Motor neuron (in vitro differentiated cells): ENCODE measurements at regions not wholly inside any gene's neighbourhood (a gene's known extent, or its start where the extent isn't known, plus 50 kb on each side); places are given as distances from the start of the nearest gene placed in this dataset.
A peak's percentile ranks its signal among the peaks of the same experiment; 100 is the strongest.
"Not testable (repeated sequence)": the region's sequence is repeated elsewhere in the genome, so short reads cannot be mapped to it uniquely, and the experiment has no call there.

Source experiments
- ATAC-seq, 8 experiments: fragments of 200-7000 bp; cut with Tn5 transposase; replicated peaks in 6 of 8; 2 replicates each; pipeline ENCODE4 v1.8.0; 2021; ENCODE audit warnings: mild to moderate bottlenecking in 8 of 8, moderate library complexity in 8 of 8
- H3K27ac ChIP-seq, 2 donors: fragments of 250-450 bp; sonication (Bioruptor Pico); 2 replicates each; pipeline ENCODE4 v1.9.0; 2021; ENCODE audit warnings: antibody characterized with exemption in 2 of 2, mild to moderate bottlenecking in 2 of 2, moderate library complexity in 1 of 2
- H3K4me1 ChIP-seq, 2 donors: fragments of 250-450 bp; sonication (Bioruptor Pico); replicated peaks in 1 of 2; 2 replicates each; pipeline ENCODE4 v1.6.1; 2021; ENCODE audit warnings: antibody characterized with exemption in 2 of 2, mild to moderate bottlenecking in 2 of 2, moderate library complexity in 1 of 2
- H3K4me3 ChIP-seq, 5 donors: fragments of 250-450 bp; sonication (Bioruptor Pico); 2 replicates each; pipeline ENCODE4 v1.9.0; 2021; ENCODE audit warnings: antibody characterized with exemption in 5 of 5, mild to moderate bottlenecking in 5 of 5, moderate library complexity in 4 of 5
- WGBS, 10 experiments: fragments of 450-650 bp; shearing (Covaris generic); methylation state at CpG; one replicate each; pipeline ENCODE4 v1.0.0; 2022; 5-methylcytosine and 5-hydroxymethylcytosine counted together
- in situ Hi-C, 9 experiments: fragments of 400-800 bp; cut with MboI; loops; one replicate each; pipeline ENCODE4 v1.15.0; 2021; ENCODE audit warnings: low sequenced_read_pairs in 9 of 9, low pct_unique_long_range_greater_than_20kb in 2 of 9; ENCODE audit not compliant: unreplicated experiment in 9 of 9

GRCh38 chr9:61953108-61953507, 763.3 kb downstream of the SPATA31A7 start:
- in situ Hi-C loops, H3K27ac ChIP-seq, H3K4me1 ChIP-seq, H3K4me3 ChIP-seq, ATAC-seq: not testable (repeated sequence)
- no CpG with 5 or more reads among the region's 6 CpGs for WGBS, 10 experiments

GRCh38 chr9:61971635-61972034, 781.8 kb downstream of the SPATA31A7 start:
- in situ Hi-C loops, H3K4me1 ChIP-seq, H3K27ac ChIP-seq, ATAC-seq, H3K4me3 ChIP-seq: not testable (repeated sequence)
- no CpG with 5 or more reads among the region's 9 CpGs for WGBS, 10 experiments

GRCh38 chr9:61974501-61974900, 784.7 kb downstream of the SPATA31A7 start:
- ATAC-seq, H3K4me3 ChIP-seq, in situ Hi-C loops, H3K27ac ChIP-seq, H3K4me1 ChIP-seq: not testable (repeated sequence)
- WGBS, 10 experiments, result no CpG with 5 or more reads among the region's 9 CpGs

- H3K4me1 ChIP-seq, H3K4me3 ChIP-seq, in situ Hi-C loops, H3K27ac ChIP-seq: not testable (repeated sequence)
- no CpG with 5 or more reads among the region's 15 CpGs for WGBS, 10 experiments
- ATAC-seq, result peak in 1 of 8 experiments; percentile 25
Measured at GRCh38 chr9:61976318-61976717, 786.5 kb downstream of the SPATA31A7 start.

- ATAC-seq, H3K4me3 ChIP-seq, H3K27ac ChIP-seq, H3K4me1 ChIP-seq, in situ Hi-C loops: not testable (repeated sequence)
- WGBS, 10 experiments, result no CpG with 5 or more reads among the region's 16 CpGs
Measured at GRCh38 chr9:61982727-61983126, 792.9 kb downstream of the SPATA31A7 start.

GRCh38 chr9:61983441-61983840, 793.6 kb downstream of the SPATA31A7 start:
- H3K4me1 ChIP-seq, ATAC-seq, H3K4me3 ChIP-seq, in situ Hi-C loops, H3K27ac ChIP-seq: not testable (repeated sequence)
- no CpG with 5 or more reads among the region's 8 CpGs for WGBS, 10 experiments

GRCh38 chr9:61983954-61984353, 794.1 kb downstream of the SPATA31A7 start:
- ATAC-seq, H3K27ac ChIP-seq, H3K4me3 ChIP-seq, H3K4me1 ChIP-seq, in situ Hi-C loops: not testable (repeated sequence)
- 73% methylated on average over 3 of the region's 9 CpGs; no CpG with 5 or more reads in 9 of the 10 experiments for WGBS, 10 experiments

GRCh38 chr9:61984513-61984912, 794.7 kb downstream of the SPATA31A7 start:
- H3K27ac ChIP-seq, H3K4me1 ChIP-seq, in situ Hi-C loops, ATAC-seq, H3K4me3 ChIP-seq: not testable (repeated sequence)
- WGBS, 10 experiments, result no CpG with 5 or more reads among the region's 5 CpGs

GRCh38 chr9:61992110-61992509, 802.3 kb downstream of the SPATA31A7 start:
- H3K27ac ChIP-seq, H3K4me1 ChIP-seq, ATAC-seq, H3K4me3 ChIP-seq, in situ Hi-C loops: not testable (repeated sequence)
- 93% methylated on average over 2 of the region's 6 CpGs; no CpG with 5 or more reads in 9 of the 10 experiments for WGBS, 10 experiments

GRCh38 chr9:62032441-62032840, 842.6 kb downstream of the SPATA31A7 start:
- in situ Hi-C loops, ATAC-seq: not testable (repeated sequence)

GRCh38 chr9:62038260-62038659, 848.4 kb downstream of the SPATA31A7 start:
- H3K4me1 ChIP-seq, H3K27ac ChIP-seq, ATAC-seq, in situ Hi-C loops, H3K4me3 ChIP-seq: not testable (repeated sequence)
- no CpG with 5 or more reads among the region's 7 CpGs for WGBS, 10 experiments

More at GRCh38 chr9:62032441-62032840, 842.6 kb downstream of the SPATA31A7 start:
- not testable (repeated sequence) for H3K27ac ChIP-seq, H3K4me3 ChIP-seq, H3K4me1 ChIP-seq
- no CpG with 5 or more reads among the region's 3 CpGs for WGBS, 10 experiments

- in situ Hi-C loops, result not testable (repeated sequence)
Measured at GRCh38 chr9:62058155-62058554, 868.3 kb downstream of the SPATA31A7 start.

GRCh38 chr9:62071043-62071442, 881.2 kb downstream of the SPATA31A7 start:
- ATAC-seq, H3K4me3 ChIP-seq, in situ Hi-C loops, H3K27ac ChIP-seq, H3K4me1 ChIP-seq: not testable (repeated sequence)
- no CpG with 5 or more reads among the region's 5 CpGs for WGBS, 10 experiments

More at GRCh38 chr9:62058155-62058554, 868.3 kb downstream of the SPATA31A7 start:
- not testable (repeated sequence) for H3K4me3 ChIP-seq, ATAC-seq, H3K27ac ChIP-seq, H3K4me1 ChIP-seq
- no CpG with 5 or more reads among the region's 3 CpGs for WGBS, 10 experiments

GRCh38 chr9:62073401-62073800, 883.6 kb downstream of the SPATA31A7 start:
- in situ Hi-C loops, H3K4me3 ChIP-seq, H3K4me1 ChIP-seq, ATAC-seq, H3K27ac ChIP-seq: not testable (repeated sequence)
- no CpG with 5 or more reads among the region's 10 CpGs for WGBS, 10 experiments
